Loucy (cell line): ENCODE measurements at regions not wholly inside any gene's neighbourhood (a gene's known extent, or its start where the extent isn't known, plus 50 kb on each side); places are given as distances from the start of the nearest gene placed in this dataset.

Experiments used
- H2AFZ ChIP-seq: fragments of 200-600 bp; sonication (generic); 2 replicates; pipeline ENCODE4 v1.6.0; 2016; ENCODE audit warnings: antibody characterized with exemption, mild to moderate bottlenecking, low read length, moderate library complexity
- H3F3A ChIP-seq: fragments of 200-600 bp; 2 replicates; pipeline ENCODE4 v1.6.0; 2016; ENCODE audit warnings: antibody characterized with exemption, low read depth, mild to moderate bottlenecking
- H3K27me3 ChIP-seq: fragments of 200-600 bp; sonication (generic); 2 replicates; pipeline ENCODE4 v1.6.1; 2014; ENCODE audit warnings: low read length, mild to moderate bottlenecking; ENCODE audit not compliant: insufficient read depth, poor library complexity, severe bottlenecking
- H3K36me3 ChIP-seq: fragments of 200-600 bp; sonication (generic); 2 replicates; pipeline ENCODE4 v1.6.1; 2016; ENCODE audit warnings: low read length; ENCODE audit not compliant: insufficient read depth
- H3K4me1 ChIP-seq: fragments of 200-600 bp; sonication (generic); 2 replicates; pipeline ENCODE4 v1.5.1; 2014; ENCODE audit warnings: low read length, mild to moderate bottlenecking; ENCODE audit not compliant: insufficient read depth, poor library complexity, severe bottlenecking
- H3K4me2 ChIP-seq: fragments of 200-600 bp; sonication (generic); 2 replicates; pipeline ENCODE4 v1.6.0; 2014; ENCODE audit warnings: antibody characterized with exemption, low read length, low read depth, mild to moderate bottlenecking; ENCODE audit not compliant: poor library complexity, severe bottlenecking
- H3K4me3 ChIP-seq: fragments of 200-600 bp; sonication (generic); 2 replicates; pipeline ENCODE4 v1.5.1; 2014; ENCODE audit warnings: low read length, mild to moderate bottlenecking, mixed read lengths; ENCODE audit not compliant: poor library complexity, severe bottlenecking
- H3K79me2 ChIP-seq: fragments of 200-600 bp; sonication (generic); 2 replicates; pipeline ENCODE4 v1.6.1; 2014; ENCODE audit warnings: low read length; ENCODE audit not compliant: insufficient read depth
- H3K9ac ChIP-seq: fragments of 200-600 bp; sonication (generic); 2 replicates; pipeline ENCODE4 v1.6.0; 2014; ENCODE audit warnings: mild to moderate bottlenecking, low read depth, low read length, moderate library complexity; ENCODE audit not compliant: poor library complexity, severe bottlenecking
- H3K9me2 ChIP-seq: fragments of 200-600 bp; sonication (generic); replicated peaks from 2 replicates; pipeline ENCODE4 v1.6.1; 2016; ENCODE audit warnings: low read depth, low read length, mixed read lengths
- H3K9me3 ChIP-seq: fragments of 200-600 bp; sonication (generic); 2 replicates; pipeline ENCODE4 v1.6.1; 2014; ENCODE audit warnings: mild to moderate bottlenecking, antibody characterized with exemption, low read length, low read depth; ENCODE audit not compliant: insufficient read depth
- H4K20me1 ChIP-seq: fragments of 200-600 bp; sonication (generic); 2 replicates; pipeline ENCODE4 v1.6.0; 2014; ENCODE audit warnings: antibody characterized with exemption, low read length, mild to moderate bottlenecking; ENCODE audit not compliant: insufficient read depth, poor library complexity, severe bottlenecking
- EZH2phosphoT487 ChIP-seq: fragments of 200-600 bp; IDR thresholded peaks from 2 replicates; pipeline ENCODE4 v1.6.1; 2018; ENCODE audit warnings: antibody characterized with exemption, mild to moderate bottlenecking, moderate library complexity, borderline replicate concordance
- TF ChIP-seq, protein P1 (sequence below): fragments of 200-600 bp; sonication (generic); conservative IDR thresholded peaks from 2 replicates; pipeline ENCODE4 v1.5.1; 2014; ENCODE audit warnings: mild to moderate bottlenecking, antibody characterized with exemption, low read length

DNA sequence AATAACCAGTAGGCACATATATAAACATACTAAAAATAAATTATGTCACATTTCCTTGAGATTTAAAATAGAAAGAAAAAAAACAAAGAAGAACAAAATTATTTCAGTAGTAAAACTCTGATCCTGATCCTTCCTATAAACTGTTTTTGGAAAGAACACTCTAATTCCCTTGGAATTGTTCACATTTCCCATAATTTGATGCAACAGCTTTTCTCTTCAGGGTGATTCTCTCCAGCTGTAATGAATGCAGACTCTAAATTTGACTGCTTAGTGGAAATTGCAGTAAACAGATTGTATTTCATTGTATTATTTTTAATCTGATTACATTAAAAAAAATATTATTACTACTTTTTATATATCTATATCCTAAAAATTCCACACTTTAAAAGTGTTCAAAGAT is 70.2 kb upstream of the ABI3BP start:
- Histone ChIP-seq H3F3A (no peaks in the 10 kb centered on the region), H3K4me2 (no peak overlapping the region), H3K36me3 (no peaks in the 10 kb centered on the region), H2AFZ (no peak overlapping the region), H3K4me1 (no peaks in the 10 kb centered on the region), H3K27me3 (no peaks in the 10 kb centered on the region), H3K4me3 (no peak overlapping the region), H3K9ac (no peak overlapping the region), H4K20me1 (no peaks in the 10 kb centered on the region), H3K79me2 (no peaks in the 10 kb centered on the region), H3K9me2 (no peaks in the 10 kb centered on the region), H3K9me3 (no peaks in the 10 kb centered on the region)
- no peak for TF ChIP-seq EZH2phosphoT487
- TF ChIP-seq, protein P1, sequence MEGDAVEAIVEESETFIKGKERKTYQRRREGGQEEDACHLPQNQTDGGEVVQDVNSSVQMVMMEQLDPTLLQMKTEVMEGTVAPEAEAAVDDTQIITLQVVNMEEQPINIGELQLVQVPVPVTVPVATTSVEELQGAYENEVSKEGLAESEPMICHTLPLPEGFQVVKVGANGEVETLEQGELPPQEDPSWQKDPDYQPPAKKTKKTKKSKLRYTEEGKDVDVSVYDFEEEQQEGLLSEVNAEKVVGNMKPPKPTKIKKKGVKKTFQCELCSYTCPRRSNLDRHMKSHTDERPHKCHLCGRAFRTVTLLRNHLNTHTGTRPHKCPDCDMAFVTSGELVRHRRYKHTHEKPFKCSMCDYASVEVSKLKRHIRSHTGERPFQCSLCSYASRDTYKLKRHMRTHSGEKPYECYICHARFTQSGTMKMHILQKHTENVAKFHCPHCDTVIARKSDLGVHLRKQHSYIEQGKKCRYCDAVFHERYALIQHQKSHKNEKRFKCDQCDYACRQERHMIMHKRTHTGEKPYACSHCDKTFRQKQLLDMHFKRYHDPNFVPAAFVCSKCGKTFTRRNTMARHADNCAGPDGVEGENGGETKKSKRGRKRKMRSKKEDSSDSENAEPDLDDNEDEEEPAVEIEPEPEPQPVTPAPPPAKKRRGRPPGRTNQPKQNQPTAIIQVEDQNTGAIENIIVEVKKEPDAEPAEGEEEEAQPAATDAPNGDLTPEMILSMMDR: no peak

DNA sequence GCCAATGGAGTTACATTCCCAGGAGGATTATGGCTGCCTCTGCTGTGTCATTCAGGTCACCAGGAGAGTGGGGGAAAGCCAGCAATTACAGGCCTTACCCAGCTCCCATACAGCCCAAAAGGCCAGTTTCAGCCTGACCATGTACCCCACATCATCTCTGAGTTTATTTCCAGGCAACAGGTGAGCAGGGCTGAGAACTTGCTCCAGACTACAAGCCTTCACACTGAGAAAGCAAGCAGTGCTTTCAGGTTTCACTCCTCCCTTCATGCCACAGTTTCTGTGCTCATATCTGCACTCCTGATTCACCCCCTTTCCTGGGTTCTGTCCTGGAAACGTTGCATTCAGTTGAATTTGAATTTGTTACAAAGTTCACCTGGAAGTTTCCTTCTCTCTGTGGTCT is 68.1 kb upstream of the ABI3BP start:
- Histone ChIP-seq H2AFZ (no peak overlapping the region), H3F3A (no peaks in the 10 kb centered on the region), H4K20me1 (no peaks in the 10 kb centered on the region), H3K4me1 (no peaks in the 10 kb centered on the region), H3K27me3 (no peaks in the 10 kb centered on the region), H3K9me3 (no peaks in the 10 kb centered on the region), H3K79me2 (no peaks in the 10 kb centered on the region), H3K9ac (no peak overlapping the region), H3K9me2 (no peaks in the 10 kb centered on the region), H3K4me2 (no peak overlapping the region), H3K36me3 (no peaks in the 10 kb centered on the region), H3K4me3 (no peak overlapping the region)
- TF ChIP-seq, protein P1: no peak
- TF ChIP-seq EZH2phosphoT487: no peak

DNA sequence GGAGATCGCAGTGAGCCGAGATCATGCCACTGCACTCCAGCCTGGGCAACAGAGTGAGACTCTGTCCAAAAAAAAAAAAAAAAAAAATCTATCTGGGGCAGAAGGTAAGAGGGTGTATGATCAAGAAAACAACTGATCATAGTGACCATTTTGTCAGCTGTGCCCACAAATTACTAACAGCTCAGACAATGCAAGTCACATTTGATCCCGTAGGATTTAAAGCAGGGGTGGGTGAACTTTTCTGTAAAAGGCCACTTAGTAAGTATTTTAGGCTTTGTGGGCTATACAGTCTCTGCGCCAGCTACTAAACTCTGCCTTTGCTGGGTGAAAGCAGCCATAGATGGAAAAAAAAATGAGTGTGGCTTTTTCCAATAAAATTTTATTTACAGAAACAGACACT is 57.6 kb upstream of the ABI3BP start:
- H3K4me1 ChIP-seq: no peaks in the 10 kb centered on the region
- no peak overlapping the region for H2AFZ ChIP-seq
- H3K4me3 ChIP-seq: no peak overlapping the region
- H3K79me2 ChIP-seq: no peaks in the 10 kb centered on the region
- H3F3A ChIP-seq: no peaks in the 10 kb centered on the region
- H3K9ac ChIP-seq: no peak overlapping the region
- H3K27me3 ChIP-seq: no peaks in the 10 kb centered on the region
- H4K20me1 ChIP-seq: no peaks in the 10 kb centered on the region
- no peaks in the 10 kb centered on the region for H3K36me3 ChIP-seq
- no peaks in the 10 kb centered on the region for H3K9me2 ChIP-seq
- no peaks in the 10 kb centered on the region for H3K9me3 ChIP-seq
- no peak overlapping the region for H3K4me2 ChIP-seq
- no peak for TF ChIP-seq EZH2phosphoT487
- TF ChIP-seq, protein P1: no peak
